ENCODE measurements at regions not wholly inside any gene's neighbourhood (a gene's known extent, or its start where the extent isn't known, plus 50 kb on each side); places are given as distances from the start of the nearest gene placed in this dataset.

DNA sequence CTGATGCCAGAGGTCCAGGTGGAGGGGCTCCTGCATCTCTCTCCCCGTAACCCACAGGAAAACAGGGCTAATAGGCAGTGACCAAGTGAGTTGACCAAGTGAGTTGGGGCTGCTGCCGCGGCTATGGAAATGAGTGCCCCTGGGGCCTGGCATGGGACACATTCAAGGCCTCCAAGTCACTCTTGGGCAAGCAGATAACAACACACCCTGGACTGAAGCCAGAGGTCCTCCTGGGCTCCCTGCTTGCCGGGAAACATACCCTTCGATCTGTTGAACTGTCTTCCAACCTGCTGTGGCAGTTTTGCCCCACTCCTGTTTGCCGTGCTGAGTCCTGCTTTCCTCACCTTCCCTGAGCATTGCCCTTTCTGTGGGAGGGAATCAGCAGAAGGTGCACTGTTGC is 89.2 kb downstream of the LIPG start (continued):
- no peak for TF ChIP-seq KDM1A (IDR thresholded peaks at IDR 0.05; ENCODE audit: borderline replicate concordance)

DNA sequence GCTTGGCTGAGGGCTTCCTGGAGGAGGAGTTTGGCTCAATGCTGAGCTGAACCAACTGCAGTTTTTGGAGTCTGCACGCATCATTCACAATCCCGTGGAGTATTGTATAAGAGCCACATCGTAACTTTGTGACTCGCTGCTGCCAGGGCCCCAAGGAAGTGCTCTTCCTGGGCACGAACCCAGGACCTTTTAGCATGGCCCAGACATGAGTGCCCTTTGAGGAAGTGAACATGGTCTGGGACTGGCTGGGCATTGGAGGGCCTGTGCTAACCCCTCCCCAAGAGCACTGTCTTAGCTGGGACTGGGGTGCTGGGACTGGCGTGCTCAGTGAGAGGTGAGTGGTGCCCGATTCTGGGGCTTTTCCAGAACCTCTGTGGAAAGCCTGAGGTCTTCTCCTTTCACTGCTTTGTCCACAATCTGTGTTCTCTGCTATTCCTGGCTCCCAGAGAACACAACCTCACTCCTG is 88.6 kb downstream of the LIPG start:
- no peaks in the 10 kb centered on the region for H3K9me3 ChIP-seq (replicated peaks; ENCODE audit: control insufficient read depth, insufficient read depth, low read length)
- no peak for FAIRE-seq

DNA sequence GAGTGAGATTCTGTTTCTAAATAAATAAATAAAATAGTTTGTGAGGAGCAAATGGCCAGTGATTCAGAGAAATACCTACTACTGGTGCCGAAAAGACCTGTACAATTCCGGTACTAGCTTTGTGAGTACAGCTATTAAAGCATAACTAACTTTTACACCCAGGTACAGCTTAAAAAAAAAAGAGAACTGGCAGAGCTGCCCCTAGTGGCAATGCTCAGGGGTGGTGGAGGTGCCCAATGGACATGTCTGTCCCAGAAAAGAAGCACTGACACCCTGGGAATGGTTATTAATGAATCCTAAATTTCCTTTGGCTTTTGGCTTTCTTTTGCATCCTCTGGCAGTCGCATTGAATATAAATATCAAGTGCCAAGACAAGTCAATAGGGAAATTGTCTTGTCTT is 87.0 kb downstream of the LIPG start:
- TF ChIP-seq MYB (IDR thresholded peaks at IDR 0.05; ENCODE audit: borderline replicate concordance, low read depth, low read length) (no peak), ZBED1 (IDR thresholded peaks at IDR 0.05; ENCODE audit: borderline replicate concordance) (no peak)
- TF ChIP-seq, protein P1, sequence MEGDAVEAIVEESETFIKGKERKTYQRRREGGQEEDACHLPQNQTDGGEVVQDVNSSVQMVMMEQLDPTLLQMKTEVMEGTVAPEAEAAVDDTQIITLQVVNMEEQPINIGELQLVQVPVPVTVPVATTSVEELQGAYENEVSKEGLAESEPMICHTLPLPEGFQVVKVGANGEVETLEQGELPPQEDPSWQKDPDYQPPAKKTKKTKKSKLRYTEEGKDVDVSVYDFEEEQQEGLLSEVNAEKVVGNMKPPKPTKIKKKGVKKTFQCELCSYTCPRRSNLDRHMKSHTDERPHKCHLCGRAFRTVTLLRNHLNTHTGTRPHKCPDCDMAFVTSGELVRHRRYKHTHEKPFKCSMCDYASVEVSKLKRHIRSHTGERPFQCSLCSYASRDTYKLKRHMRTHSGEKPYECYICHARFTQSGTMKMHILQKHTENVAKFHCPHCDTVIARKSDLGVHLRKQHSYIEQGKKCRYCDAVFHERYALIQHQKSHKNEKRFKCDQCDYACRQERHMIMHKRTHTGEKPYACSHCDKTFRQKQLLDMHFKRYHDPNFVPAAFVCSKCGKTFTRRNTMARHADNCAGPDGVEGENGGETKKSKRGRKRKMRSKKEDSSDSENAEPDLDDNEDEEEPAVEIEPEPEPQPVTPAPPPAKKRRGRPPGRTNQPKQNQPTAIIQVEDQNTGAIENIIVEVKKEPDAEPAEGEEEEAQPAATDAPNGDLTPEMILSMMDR (IDR thresholded peaks at IDR 0.05 in 2 of 3, conservative IDR thresholded peaks at IDR 0.05 in 1 of 3; ENCODE audit: control insufficient read depth in 2 of 3, extremely low read depth in 1 of 3, insufficient read depth in 1 of 3, low read depth in 3 of 3, low read length in 3 of 3), result peak in 2 of 3 experiments; percentile 12 to 29; a peak in 1 of 6 replicates
- ChIA-PET POLR2A (no interaction called here), SMC1A (ENCODE audit: uncharacterized antibody, unreplicated experiment) (interaction anchor here (0.7 kb wide), 1 partner anchor 111 kb away, joined by 3 read pairs; no protein-coding TSS in a partner anchor), CTCF (interaction anchor here (0.6 to 0.9 kb wide), 2 partner anchors 51 to 211 kb away, joined by 3 read pairs; no protein-coding TSS in a partner anchor), RAD21 (ENCODE audit: unreplicated experiment) (interaction anchor here (1.3 kb wide), 1 partner anchor 210 kb away, joined by 4 read pairs; no protein-coding TSS in a partner anchor)
- ATAC-seq (0 out of 3 replicates have a peak, but pooled peaks have one; percentile 23), FAIRE-seq (no peak), DNase-seq (ENCODE audit: low read depth, low spot score) (no peak)
- peaks cover 0 to 3% of the 10 kb centered on the region in 2 experiments; a peak in 3 of 4 replicates for H3K27me3 ChIP-seq (replicated peaks in 1 of 2; ENCODE audit: control insufficient read depth in 2 of 2, insufficient read depth in 2 of 2, low read length in 1 of 2)
- H2AFZ ChIP-seq (ENCODE audit: control insufficient read depth, low read depth, low read length), result no peak overlapping the region
- H3K9me3 ChIP-seq (replicated peaks; ENCODE audit: control insufficient read depth, insufficient read depth, low read length), result no peaks in the 10 kb centered on the region
- no peaks in the 10 kb centered on the region for H4K20me1 ChIP-seq (ENCODE audit: control insufficient read depth, insufficient read depth)
- no peaks in the 10 kb centered on the region for H3K4me1 ChIP-seq (ENCODE audit: control insufficient read depth, insufficient read depth, low read length)
- H3K79me2 ChIP-seq (ENCODE audit: control insufficient read depth, insufficient read depth, low read length), result no peaks in the 10 kb centered on the region
- WGBS (ENCODE audit: insufficient coverage, insufficient replicate concordance, low lambda C conversion rate, missing lambda C conversion rate), result 31% methylated on average over 3 of the region's 3 CpGs
- no peak overlapping the region for H3K4me2 ChIP-seq (ENCODE audit: control insufficient read depth, insufficient read depth)
- H3K9ac ChIP-seq (ENCODE audit: control insufficient read depth, insufficient read depth, low read length), result no peak overlapping the region
- H3K4me3 ChIP-seq, result no peak overlapping the region
- in situ Hi-C loops (cut with MboI) (no loop called here), intact Hi-C loops (cut with micrococcal nuclease; ENCODE audit: unreplicated experiment) (loop anchor here (10.0 kb wide), 1 partner anchor 134 kb away; no protein-coding TSS in a partner anchor)
- H3K27ac ChIP-seq (ENCODE audit: control insufficient read depth, insufficient read depth), result no peak overlapping the region
- BruUV-seq (replicated peaks), result no TSS peak
- H3K36me3 ChIP-seq (ENCODE audit: control insufficient read depth in 2 of 2, insufficient read depth in 2 of 2, low read length in 1 of 2), result no peaks in the 10 kb centered on the region

More for the DNA sequence above, 88.6 kb downstream of the LIPG start:
- H2AFZ ChIP-seq (ENCODE audit: control insufficient read depth, low read depth, low read length), result no peak overlapping the region
- CTCF ChIA-PET, result no interaction called here
- no peaks in the 10 kb centered on the region for H3K79me2 ChIP-seq (ENCODE audit: control insufficient read depth, insufficient read depth, low read length)
- no peak overlapping the region for H3K9ac ChIP-seq (ENCODE audit: control insufficient read depth, insufficient read depth, low read length)
- intact Hi-C loops (cut with micrococcal nuclease; ENCODE audit: unreplicated experiment), result no loop called here
- no peak for ATAC-seq
- SMC1A ChIA-PET (ENCODE audit: uncharacterized antibody, unreplicated experiment), result interaction anchor here (0.6 kb wide), 1 partner anchor 187 kb away, joined by 3 read pairs; no protein-coding TSS in a partner anchor
- no peaks in the 10 kb centered on the region for H3K4me1 ChIP-seq (ENCODE audit: control insufficient read depth, insufficient read depth, low read length)
- H3K27ac ChIP-seq (ENCODE audit: control insufficient read depth, insufficient read depth), result no peak overlapping the region
- no peak overlapping the region for H3K4me2 ChIP-seq (ENCODE audit: control insufficient read depth, insufficient read depth)
- 37% methylated on average over 7 of the region's 7 CpGs for WGBS (ENCODE audit: insufficient coverage, insufficient replicate concordance, low lambda C conversion rate, missing lambda C conversion rate)
- no peaks in the 10 kb centered on the region for H3K36me3 ChIP-seq (ENCODE audit: control insufficient read depth in 2 of 2, insufficient read depth in 2 of 2, low read length in 1 of 2)
- RAD21 ChIA-PET (ENCODE audit: unreplicated experiment), result no interaction called here
- H3K27me3 ChIP-seq (replicated peaks in 1 of 2; ENCODE audit: control insufficient read depth in 2 of 2, insufficient read depth in 2 of 2, low read length in 1 of 2), result peaks cover 0 to 3% of the 10 kb centered on the region in 2 experiments; a peak in 3 of 4 replicates
- POLR2A ChIA-PET, result no interaction called here
- BruUV-seq (replicated peaks), result no TSS peak
- TF ChIP-seq JUND (IDR thresholded peaks at IDR 0.05; ENCODE audit: low read depth, low read length), result no peak
- no peak for TF ChIP-seq STAT1 (conservative IDR thresholded peaks at IDR 0.05)
- no peak for TF ChIP-seq ZNF384 (IDR thresholded peaks at IDR 0.05; ENCODE audit: borderline replicate concordance, low read depth, low read length)
- TF ChIP-seq, protein P2, sequence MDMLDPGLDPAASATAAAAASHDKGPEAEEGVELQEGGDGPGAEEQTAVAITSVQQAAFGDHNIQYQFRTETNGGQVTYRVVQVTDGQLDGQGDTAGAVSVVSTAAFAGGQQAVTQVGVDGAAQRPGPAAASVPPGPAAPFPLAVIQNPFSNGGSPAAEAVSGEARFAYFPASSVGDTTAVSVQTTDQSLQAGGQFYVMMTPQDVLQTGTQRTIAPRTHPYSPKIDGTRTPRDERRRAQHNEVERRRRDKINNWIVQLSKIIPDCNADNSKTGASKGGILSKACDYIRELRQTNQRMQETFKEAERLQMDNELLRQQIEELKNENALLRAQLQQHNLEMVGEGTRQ (IDR thresholded peaks at IDR 0.05; ENCODE audit: borderline replicate concordance, low read depth, low read length), result no peak
- no peak overlapping the region for H3K4me3 ChIP-seq
- no peaks in the 10 kb centered on the region for H4K20me1 ChIP-seq (ENCODE audit: control insufficient read depth, insufficient read depth)
- DNase-seq (ENCODE audit: low read depth, low spot score), result no peak
- in situ Hi-C loops (cut with MboI), result no loop called here

Measured in GM12878 (cell line).